Lower leg skin (tissue), 3 donors: ENCODE measurements at regions not wholly inside any gene's neighbourhood (a gene's known extent, or its start where the extent isn't known, plus 50 kb on each side); places are given as distances from the start of the nearest gene placed in this dataset.

Experiments
- CTCF ChIP-seq, 3 donors: fragments of 450-650 bp; IDR thresholded peaks; one replicate each; pipeline ENCODE4 v1.5.1; 2016; ENCODE audit warnings: antibody characterized with exemption in 3 of 3, mild to moderate bottlenecking in 3 of 3, moderate library complexity in 2 of 3
- POLR2A ChIP-seq, 2 donors: fragments of 450-650 bp; IDR thresholded peaks; one replicate each; pipeline ENCODE4 v1.6.1; 2016 to 2017; ENCODE audit warnings: antibody characterized with exemption in 2 of 2, mild to moderate bottlenecking in 1 of 2, moderate library complexity in 1 of 2

- no peak for TF ChIP-seq POLR2A (IDR thresholded peaks at IDR 0.05)
- no peak for TF ChIP-seq CTCF (IDR thresholded peaks at IDR 0.05)
Measured at GRCh38 chr7:432256-432655, 87.4 kb downstream of the PDGFA start.
